Large intestine (tissue), 3 donors: ENCODE measurements at regions not wholly inside any gene's neighbourhood (a gene's known extent, or its start where the extent isn't known, plus 50 kb on each side); places are given as distances from the start of the nearest gene placed in this dataset.

Experiments
- DNase-seq, 2 donors: peaks; one replicate each; pipeline versions ENCODE4 v3.0.0 to v3.0.0-alpha.2; 2013
- H3K27ac ChIP-seq: one replicate; pipeline ENCODE4 v1.5.1; 2013; ENCODE audit warnings: low read length
- H3K27me3 ChIP-seq: 2 replicates; pipeline ENCODE4 v1.6.1; 2013; ENCODE audit warnings: low read length; ENCODE audit not compliant: control insufficient read depth, insufficient read depth
- H3K36me3 ChIP-seq: 2 replicates; pipeline ENCODE4 v1.6.1; 2013; ENCODE audit warnings: low read length; ENCODE audit not compliant: control insufficient read depth, insufficient read depth
- H3K4me1 ChIP-seq: one replicate; pipeline ENCODE4 v1.6.1; 2013; ENCODE audit warnings: low read length; ENCODE audit not compliant: control insufficient read depth, insufficient read depth
- H3K4me3 ChIP-seq: one replicate; pipeline ENCODE4 v1.5.1; 2013; ENCODE audit warnings: low read length
- H3K9me3 ChIP-seq: one replicate; pipeline ENCODE4 v1.6.1; 2013; ENCODE audit warnings: mild to moderate bottlenecking, low read depth, low read length, moderate library complexity; ENCODE audit not compliant: control insufficient read depth
- WGBS: methylation state at CpG from one replicate; pipeline ENCODE4 v1.1.5; 2013; ENCODE audit warnings: low lambda C conversion rate; ENCODE audit not compliant: insufficient coverage; 5-methylcytosine and 5-hydroxymethylcytosine counted together

GRCh38 chr9:1510712-1511111 lies 460.6 kb downstream of the DMRT2 start:
- H3K27me3 ChIP-seq: no peaks in the 10 kb centered on the region
- H3K4me3 ChIP-seq: no peak overlapping the region
- no peaks in the 10 kb centered on the region for H3K9me3 ChIP-seq
- H3K4me1 ChIP-seq: no peaks in the 10 kb centered on the region
- no CpG with 5 or more reads among the region's 4 CpGs for WGBS
- no peak for DNase-seq
- H3K27ac ChIP-seq: no peak overlapping the region
- no peaks in the 10 kb centered on the region for H3K36me3 ChIP-seq

DNA sequence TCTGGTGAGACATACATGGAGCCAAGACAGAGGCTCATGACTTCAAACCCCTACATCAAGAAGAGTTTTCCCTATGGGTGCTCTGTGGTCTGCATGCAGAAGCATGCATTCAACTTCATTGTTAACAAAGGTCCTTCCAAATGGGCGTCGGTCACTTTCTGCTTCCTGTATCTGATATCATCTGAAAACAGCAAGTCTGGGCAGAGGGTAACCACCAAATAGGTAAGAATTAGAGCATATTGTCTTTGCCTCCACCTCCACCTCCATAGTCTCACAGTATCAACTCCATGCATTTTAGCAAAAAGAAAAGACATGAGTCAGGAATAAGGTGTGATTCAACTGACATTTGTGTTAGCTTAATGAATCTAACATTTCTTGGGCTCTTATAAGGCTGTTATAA lies 462.9 kb downstream of the DMRT2 start:
- WGBS: no CpG with 5 or more reads among the region's 2 CpGs
- Histone ChIP-seq H3K27ac (no peak overlapping the region), H3K9me3 (no peaks in the 10 kb centered on the region), H3K27me3 (no peaks in the 10 kb centered on the region), H3K4me3 (no peak overlapping the region), H3K36me3 (no peaks in the 10 kb centered on the region), H3K4me1 (no peaks in the 10 kb centered on the region)
- DNase-seq: no peak

DNA sequence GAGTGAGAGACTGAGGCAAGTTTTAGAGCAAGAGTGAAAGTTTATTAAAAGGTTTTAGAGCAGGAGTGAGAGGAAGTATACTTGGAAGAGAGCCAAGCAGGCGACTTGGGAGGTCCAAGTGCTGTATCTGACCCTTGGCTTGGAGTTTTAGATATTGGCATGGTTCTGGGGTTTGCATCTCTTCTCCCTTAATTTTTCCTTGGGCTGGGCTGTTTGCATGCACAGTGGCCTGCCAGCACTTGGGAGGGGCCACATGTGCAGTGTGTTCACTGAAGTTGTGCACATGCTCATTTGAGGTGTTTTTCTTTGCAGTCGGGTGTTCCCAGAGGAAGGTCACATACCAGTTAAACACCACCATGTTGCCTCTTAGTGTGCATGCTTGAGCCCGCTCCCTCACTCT lies 464.1 kb downstream of the DMRT2 start:
- no peak overlapping the region for H3K4me3 ChIP-seq
- DNase-seq: no peak
- H3K36me3 ChIP-seq: no peaks in the 10 kb centered on the region
- no CpG with 5 or more reads among the region's 3 CpGs for WGBS
- H3K27me3 ChIP-seq: no peaks in the 10 kb centered on the region
- no peaks in the 10 kb centered on the region for H3K4me1 ChIP-seq
- no peak overlapping the region for H3K27ac ChIP-seq
- no peaks in the 10 kb centered on the region for H3K9me3 ChIP-seq

- WGBS: 71% methylated on average over 1 of the region's 2 CpGs
- H3K27me3 ChIP-seq: no peaks in the 10 kb centered on the region
- H3K36me3 ChIP-seq: no peaks in the 10 kb centered on the region
- H3K27ac ChIP-seq: no peak overlapping the region
- no peaks in the 10 kb centered on the region for H3K4me1 ChIP-seq
- no peaks in the 10 kb centered on the region for H3K9me3 ChIP-seq
- DNase-seq: no peak
- no peak overlapping the region for H3K4me3 ChIP-seq
Observed at GRCh38 chr9:1514776-1515363, 464.7 kb downstream of the DMRT2 start.

GRCh38 chr9:1515557-1515956 lies 465.4 kb downstream of the DMRT2 start:
- H3K36me3 ChIP-seq: no peaks in the 10 kb centered on the region
- WGBS: no CpG with 5 or more reads among the region's 3 CpGs

DNA sequence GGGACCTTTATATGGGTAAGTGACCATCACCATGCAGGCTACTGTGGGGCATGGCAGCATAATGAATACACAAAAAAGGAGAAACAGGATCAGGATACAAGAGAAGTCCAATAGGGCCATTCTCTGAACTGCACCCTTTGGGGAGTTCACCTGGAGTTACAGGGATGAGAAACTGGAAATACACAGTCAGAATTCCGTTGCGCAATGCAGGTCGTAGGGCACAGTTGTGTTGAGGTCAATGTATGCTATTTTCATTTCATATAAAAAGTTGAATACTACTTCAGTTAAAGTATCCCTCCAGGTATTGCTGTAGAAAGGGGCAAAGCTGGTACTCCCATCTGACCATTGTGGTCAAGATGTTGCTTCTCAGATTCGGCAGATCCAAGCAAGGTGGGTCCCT lies 471.4 kb downstream of the DMRT2 start:
- Histone ChIP-seq H3K4me3 (no peak overlapping the region), H3K9me3 (no peaks in the 10 kb centered on the region), H3K4me1 (no peaks in the 10 kb centered on the region), H3K27me3 (no peaks in the 10 kb centered on the region), H3K27ac (no peak overlapping the region), H3K36me3 (no peaks in the 10 kb centered on the region)
- DNase-seq: no peak
- WGBS: no CpG with 5 or more reads among the region's 4 CpGs

More at GRCh38 chr9:1515557-1515956, 465.4 kb downstream of the DMRT2 start:
- no peak overlapping the region for H3K4me3 ChIP-seq
- no peaks in the 10 kb centered on the region for H3K27me3 ChIP-seq
- no peak for DNase-seq
- no peaks in the 10 kb centered on the region for H3K9me3 ChIP-seq
- no peaks in the 10 kb centered on the region for H3K4me1 ChIP-seq
- no peak overlapping the region for H3K27ac ChIP-seq

GRCh38 chr9:1522219-1522767 lies 472.1 kb downstream of the DMRT2 start:
- H3K4me1 ChIP-seq: no peaks in the 10 kb centered on the region
- H3K36me3 ChIP-seq: no peaks in the 10 kb centered on the region
- no peak overlapping the region for H3K27ac ChIP-seq
- H3K4me3 ChIP-seq: no peak overlapping the region
- H3K9me3 ChIP-seq: no peaks in the 10 kb centered on the region
- H3K27me3 ChIP-seq: no peaks in the 10 kb centered on the region
- no peak for DNase-seq
- no CpG with 5 or more reads among the region's 1 CpG for WGBS

GRCh38 chr9:1528456-1528855 lies 478.3 kb downstream of the DMRT2 start:
- H3K36me3 ChIP-seq: no peaks in the 10 kb centered on the region
- 72% methylated on average over 2 of the region's 2 CpGs for WGBS
- no peaks in the 10 kb centered on the region for H3K9me3 ChIP-seq
- no peaks in the 10 kb centered on the region for H3K27me3 ChIP-seq
- DNase-seq: no peak
- no peak overlapping the region for H3K27ac ChIP-seq
- no peaks in the 10 kb centered on the region for H3K4me1 ChIP-seq
- H3K4me3 ChIP-seq: no peak overlapping the region

DNA sequence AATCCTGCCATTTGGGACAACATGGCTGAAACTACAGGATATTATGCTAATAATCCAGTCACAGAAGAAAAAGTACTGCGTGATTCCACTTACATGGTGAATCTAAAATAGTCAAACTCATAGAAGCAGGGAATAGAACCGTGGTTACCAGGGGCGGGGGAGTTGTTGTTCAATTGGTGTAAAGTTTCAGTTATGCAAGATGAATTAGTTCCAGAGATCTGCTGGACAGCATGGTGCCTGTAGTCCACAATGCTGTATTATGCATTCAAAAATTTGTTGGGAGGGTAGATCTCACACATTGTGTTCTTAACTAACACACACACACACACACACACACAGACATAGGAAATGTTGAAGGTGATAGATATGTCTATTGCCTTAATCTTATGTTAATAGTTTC lies 480.5 kb downstream of the DMRT2 start:
- Histone ChIP-seq H3K9me3 (no peaks in the 10 kb centered on the region), H3K4me1 (no peaks in the 10 kb centered on the region), H3K27me3 (no peaks in the 10 kb centered on the region), H3K36me3 (no peaks in the 10 kb centered on the region), H3K4me3 (no peak overlapping the region), H3K27ac (no peak overlapping the region)
- DNase-seq: no peak
- no CpG with 5 or more reads among the region's 3 CpGs for WGBS

GRCh38 chr9:1531424-1531823 lies 481.3 kb downstream of the DMRT2 start:
- Histone ChIP-seq H3K27ac (no peak overlapping the region), H3K4me1 (no peaks in the 10 kb centered on the region), H3K4me3 (no peak overlapping the region), H3K9me3 (no peaks in the 10 kb centered on the region), H3K27me3 (no peaks in the 10 kb centered on the region), H3K36me3 (no peaks in the 10 kb centered on the region)
- no peak for DNase-seq
- WGBS: 43% methylated on average over 1 of the region's 1 CpG

DNA sequence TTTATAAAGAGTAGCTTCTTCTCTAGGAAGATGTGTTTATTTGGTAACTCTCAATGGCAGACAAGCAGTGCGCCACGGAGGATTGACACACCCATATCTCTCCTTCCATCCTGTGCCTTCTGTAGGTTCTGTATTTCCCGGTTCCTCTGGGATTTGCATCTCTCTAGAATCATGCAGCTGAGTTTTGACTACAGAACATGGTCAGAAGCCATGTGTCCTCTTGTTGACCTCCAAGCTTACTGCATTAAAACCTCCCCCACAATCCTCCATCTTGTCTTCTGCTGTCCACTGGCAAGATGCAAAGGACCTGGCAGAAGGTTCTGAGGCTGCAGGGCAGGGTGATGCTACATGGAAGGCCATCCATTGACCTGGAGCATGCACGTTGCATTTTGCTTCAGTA lies 482.0 kb downstream of the DMRT2 start:
- Histone ChIP-seq H3K36me3 (no peaks in the 10 kb centered on the region), H3K4me3 (no peak overlapping the region), H3K4me1 (no peaks in the 10 kb centered on the region), H3K27me3 (no peaks in the 10 kb centered on the region), H3K9me3 (no peaks in the 10 kb centered on the region), H3K27ac (no peak overlapping the region)
- no CpG with 5 or more reads among the region's 4 CpGs for WGBS
- peak in 1 of 2 donors; percentile 2 for DNase-seq
